WERI-Rb-1 (cell line): ENCODE measurements at regions not wholly inside any gene's neighbourhood (a gene's known extent, or its start where the extent isn't known, plus 50 kb on each side); places are given as distances from the start of the nearest gene placed in this dataset.

Experiments used
- DNase-seq: peaks from one replicate; pipeline ENCODE4 v3.0.0-alpha.2; 2020
- H3K27ac ChIP-seq: fragments of 250-450 bp; sonication (Bioruptor Pico); 2 replicates; pipeline ENCODE4 v1.5.1; 2020; ENCODE audit warnings: mild to moderate bottlenecking, moderate library complexity
- H3K27me3 ChIP-seq: fragments of 250-450 bp; sonication (Bioruptor Pico); 2 replicates; pipeline ENCODE4 v1.5.1; 2021; ENCODE audit warnings: mild to moderate bottlenecking, low read depth, moderate library complexity; ENCODE audit not compliant: insufficient read depth, severe bottlenecking
- H3K36me3 ChIP-seq: fragments of 250-450 bp; sonication (Bioruptor Pico); 2 replicates; pipeline ENCODE4 v1.5.1; 2020; ENCODE audit warnings: mild to moderate bottlenecking, moderate library complexity
- H3K4me3 ChIP-seq: 2 replicates; pipeline ENCODE4 v1.5.1; 2011; ENCODE audit warnings: low read depth, mild to moderate bottlenecking, control low read depth, low read length
- H3K9me3 ChIP-seq: fragments of 250-450 bp; sonication (Bioruptor Pico); 2 replicates; pipeline ENCODE4 v1.5.1; 2021; ENCODE audit warnings: mild to moderate bottlenecking, moderate library complexity; ENCODE audit not compliant: severe bottlenecking
- TF ChIP-seq, protein P1 (sequence below): IDR thresholded peaks from 2 replicates; pipeline ENCODE4 v1.5.1; 2011; ENCODE audit warnings: low read depth, mild to moderate bottlenecking, control low read depth, inconsistent platforms, low read length

DNA sequence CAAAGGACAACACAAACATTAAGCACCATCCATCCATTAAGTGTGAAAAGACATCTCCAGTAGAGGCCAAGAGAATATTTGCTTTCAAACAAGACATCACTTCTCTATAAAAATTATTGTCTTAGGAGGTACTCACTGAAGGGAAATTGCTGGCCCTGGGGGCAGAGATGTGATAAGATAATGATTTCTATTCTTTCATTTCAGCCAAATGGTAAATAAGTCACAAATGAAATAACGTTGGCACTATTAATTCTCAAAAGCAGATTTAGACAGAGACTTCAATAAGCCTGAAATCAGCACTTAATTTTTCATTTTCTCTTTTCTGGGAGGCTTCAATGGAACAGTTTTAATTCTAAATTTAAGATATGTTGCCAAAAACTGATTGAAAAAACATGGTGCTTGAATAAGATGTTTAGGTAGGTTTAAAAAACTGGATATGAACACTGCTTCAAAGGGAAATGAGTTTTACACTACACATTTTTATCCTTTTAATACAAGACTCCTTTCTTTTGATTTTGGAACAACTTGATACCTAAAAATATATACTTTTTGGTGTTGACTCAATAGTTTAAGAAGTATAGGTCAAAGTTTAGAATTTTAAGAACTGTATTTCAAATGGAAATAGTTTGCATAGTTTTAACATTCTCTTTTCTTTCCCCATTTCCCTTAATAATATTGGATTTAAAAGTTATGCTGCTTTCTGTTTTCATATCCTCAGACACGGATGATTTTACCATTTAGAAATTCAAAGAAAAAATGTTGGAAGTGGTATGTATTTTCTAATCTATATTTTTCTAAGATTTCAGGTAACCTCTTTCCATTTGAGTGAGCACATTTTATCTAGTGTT, 204.0 kb downstream of the AHR start:
- Histone ChIP-seq H3K9me3 (no peaks in the 10 kb centered on the region), H3K27me3 (no peaks in the 10 kb centered on the region), H3K27ac (no peak overlapping the region), H3K36me3 (no peaks in the 10 kb centered on the region), H3K4me3 (no peak overlapping the region)
- no peak for DNase-seq
- TF ChIP-seq, protein P1, sequence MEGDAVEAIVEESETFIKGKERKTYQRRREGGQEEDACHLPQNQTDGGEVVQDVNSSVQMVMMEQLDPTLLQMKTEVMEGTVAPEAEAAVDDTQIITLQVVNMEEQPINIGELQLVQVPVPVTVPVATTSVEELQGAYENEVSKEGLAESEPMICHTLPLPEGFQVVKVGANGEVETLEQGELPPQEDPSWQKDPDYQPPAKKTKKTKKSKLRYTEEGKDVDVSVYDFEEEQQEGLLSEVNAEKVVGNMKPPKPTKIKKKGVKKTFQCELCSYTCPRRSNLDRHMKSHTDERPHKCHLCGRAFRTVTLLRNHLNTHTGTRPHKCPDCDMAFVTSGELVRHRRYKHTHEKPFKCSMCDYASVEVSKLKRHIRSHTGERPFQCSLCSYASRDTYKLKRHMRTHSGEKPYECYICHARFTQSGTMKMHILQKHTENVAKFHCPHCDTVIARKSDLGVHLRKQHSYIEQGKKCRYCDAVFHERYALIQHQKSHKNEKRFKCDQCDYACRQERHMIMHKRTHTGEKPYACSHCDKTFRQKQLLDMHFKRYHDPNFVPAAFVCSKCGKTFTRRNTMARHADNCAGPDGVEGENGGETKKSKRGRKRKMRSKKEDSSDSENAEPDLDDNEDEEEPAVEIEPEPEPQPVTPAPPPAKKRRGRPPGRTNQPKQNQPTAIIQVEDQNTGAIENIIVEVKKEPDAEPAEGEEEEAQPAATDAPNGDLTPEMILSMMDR, result no peak

DNA sequence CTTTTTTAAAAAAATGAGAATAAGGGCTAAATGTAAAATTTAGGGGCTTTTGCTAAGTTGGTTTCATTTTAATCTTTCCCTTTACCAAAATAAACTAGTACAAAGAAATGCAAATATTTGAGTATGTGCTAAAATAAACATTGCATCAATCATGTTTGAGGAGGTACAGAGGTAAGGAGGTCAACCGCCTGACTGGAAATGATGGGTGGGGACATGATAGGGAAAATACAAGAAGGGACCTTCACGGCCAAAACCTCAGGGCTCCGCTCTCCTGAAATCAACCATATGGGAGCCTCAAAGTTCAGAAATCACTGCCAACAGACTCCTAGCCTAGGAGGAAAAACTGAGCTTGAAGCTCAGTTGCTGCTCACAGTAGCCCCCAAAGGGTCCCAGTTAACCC, 207.6 kb downstream of the AHR start:
- Histone ChIP-seq H3K36me3 (no peaks in the 10 kb centered on the region), H3K27me3 (no peaks in the 10 kb centered on the region), H3K27ac (no peak overlapping the region), H3K4me3 (no peak overlapping the region), H3K9me3 (no peaks in the 10 kb centered on the region)
- DNase-seq, result no peak
- TF ChIP-seq, protein P1, result no peak

DNA sequence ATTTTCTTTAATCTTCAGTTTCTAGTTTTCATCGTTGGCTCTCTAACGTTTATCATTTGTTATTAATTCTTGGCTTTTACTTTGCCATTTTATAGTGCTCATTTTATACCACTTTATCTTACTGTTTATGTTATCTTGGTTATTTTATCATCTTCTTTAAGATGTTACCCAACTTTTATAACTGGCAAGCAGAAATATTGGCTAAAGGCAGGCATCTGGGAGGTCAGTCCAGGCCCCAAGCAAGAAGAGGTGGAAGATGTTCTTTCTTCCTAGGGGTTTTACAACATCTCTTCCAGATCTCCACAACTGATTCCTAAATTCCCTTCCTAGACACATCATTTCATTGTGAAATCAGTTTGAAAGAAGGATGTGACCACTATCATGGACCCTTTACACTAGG, 208.1 kb downstream of the AHR start:
- H3K9me3 ChIP-seq, result no peaks in the 10 kb centered on the region
- H3K27me3 ChIP-seq, result no peaks in the 10 kb centered on the region
- no peak overlapping the region for H3K27ac ChIP-seq
- no peak overlapping the region for H3K4me3 ChIP-seq
- H3K36me3 ChIP-seq, result no peaks in the 10 kb centered on the region
- no peak for DNase-seq
- TF ChIP-seq, protein P1, result no peak

DNA sequence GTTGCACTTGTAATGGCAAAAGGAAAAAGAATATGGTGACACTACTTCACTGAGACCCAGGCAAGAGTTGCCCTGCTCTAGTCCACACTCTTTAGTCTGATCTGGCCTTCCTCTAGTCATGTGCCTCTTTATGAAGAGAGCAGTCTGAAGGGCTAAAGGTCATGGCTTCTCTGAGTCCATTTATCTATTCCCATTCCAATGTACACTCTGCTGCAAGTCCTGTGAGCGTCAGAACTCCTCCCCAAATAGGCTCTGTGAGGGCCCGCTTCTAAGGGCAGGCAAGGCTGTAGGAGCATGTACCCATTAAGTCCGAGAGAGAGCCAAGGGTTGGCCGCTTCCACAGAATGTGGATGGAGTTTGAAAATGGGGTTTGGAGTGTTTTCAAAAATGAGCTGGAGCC, 209.3 kb downstream of the AHR start:
- TF ChIP-seq, protein P1, result no peak
- Histone ChIP-seq H3K27me3 (no peaks in the 10 kb centered on the region), H3K4me3 (no peak overlapping the region), H3K9me3 (no peaks in the 10 kb centered on the region), H3K36me3 (no peaks in the 10 kb centered on the region), H3K27ac (no peak overlapping the region)
- DNase-seq, result no peak

DNA sequence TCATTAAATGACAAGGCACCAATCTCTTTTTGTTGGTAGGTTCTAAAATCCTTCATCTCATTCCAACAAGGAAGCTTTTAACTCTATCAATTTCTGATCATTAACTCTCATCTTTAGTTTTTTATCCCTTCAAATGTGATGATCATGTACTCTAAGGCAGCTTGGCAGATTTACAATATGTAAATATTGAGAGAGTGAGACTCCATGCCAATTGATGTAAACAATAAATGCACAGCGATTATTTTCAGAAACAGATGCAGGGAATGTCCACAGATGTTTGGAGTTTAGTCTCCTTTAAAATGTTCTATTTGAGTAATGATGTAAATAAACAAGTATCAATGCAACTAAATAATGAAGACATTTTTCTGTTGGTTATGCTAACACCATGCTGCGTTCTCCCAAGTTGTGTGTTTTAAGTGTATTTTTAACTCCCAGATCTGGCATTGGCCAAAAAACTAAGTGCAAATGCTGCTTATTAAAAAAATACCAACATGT, 213.8 kb downstream of the AHR start:
- Histone ChIP-seq H3K27me3 (no peaks in the 10 kb centered on the region), H3K36me3 (no peaks in the 10 kb centered on the region), H3K27ac (no peak overlapping the region), H3K9me3 (no peaks in the 10 kb centered on the region), H3K4me3 (no peak overlapping the region)
- DNase-seq, result no peak
- TF ChIP-seq, protein P1, result no peak
